ENCODE measurements at regions not wholly inside any gene's neighbourhood (a gene's known extent, or its start where the extent isn't known, plus 50 kb on each side); places are given as distances from the start of the nearest gene placed in this dataset.

GRCh38 chr4:59369229-59369628, 1830.9 kb upstream of the ADGRL3 start:
- no peak for TF ChIP-seq CTCF (conservative IDR thresholded peaks at IDR 0.05 in 1 of 2, IDR thresholded peaks at IDR 0.05 in 1 of 2; ENCODE audit: extremely low read depth in 1 of 2, insufficient read depth in 1 of 2, low read depth in 1 of 2, low read length in 2 of 2)
- TF ChIP-seq EZH2 (IDR thresholded peaks at IDR 0.05; ENCODE audit: borderline replicate concordance, low read length), result no peak

All from mammary epithelial cell (primary cell).